Hepatocyte (in vitro differentiated cells): ENCODE measurements at regions not wholly inside any gene's neighbourhood (a gene's known extent, or its start where the extent isn't known, plus 50 kb on each side); places are given as distances from the start of the nearest gene placed in this dataset.

Source experiments
- DNase-seq: peaks from one replicate; pipeline ENCODE4 v3.0.0-alpha.2; 2016; ENCODE audit warnings: low spot score
- H2AFZ ChIP-seq: fragments of 200-600 bp; sonication (generic); 2 replicates; pipeline ENCODE4 v1.6.0; 2016; ENCODE audit warnings: antibody characterized with exemption, mild to moderate bottlenecking
- H3K27ac ChIP-seq: fragments of 200-600 bp; sonication (generic); 2 replicates; pipeline ENCODE4 v1.5.1; 2016; ENCODE audit warnings: mild to moderate bottlenecking
- H3K27me3 ChIP-seq: fragments of 200-600 bp; sonication (generic); 2 replicates; pipeline ENCODE4 v1.6.1; 2016
- H3K36me3 ChIP-seq: fragments of 200-600 bp; sonication (generic); replicated peaks from 2 replicates; pipeline ENCODE4 v1.5.1; 2016; ENCODE audit warnings: low read depth; ENCODE audit not compliant: insufficient read depth
- H3K4me1 ChIP-seq: fragments of 200-600 bp; sonication (generic); 2 replicates; pipeline ENCODE4 v1.5.1; 2016; ENCODE audit warnings: mild to moderate bottlenecking, moderate library complexity; ENCODE audit not compliant: insufficient read depth
- H3K4me2 ChIP-seq: fragments of 200-600 bp; sonication (generic); 2 replicates; pipeline ENCODE4 v1.6.0; 2016
- H3K4me3 ChIP-seq: fragments of 200-600 bp; sonication (generic); 2 replicates; pipeline ENCODE4 v1.5.1; 2016; ENCODE audit warnings: mild to moderate bottlenecking
- H3K79me2 ChIP-seq: fragments of 200-600 bp; sonication (generic); 2 replicates; pipeline ENCODE4 v1.6.0; 2017; ENCODE audit warnings: mild to moderate bottlenecking
- H3K9me2 ChIP-seq: fragments of 200-600 bp; sonication (generic); replicated peaks from 2 replicates; pipeline ENCODE4 v1.6.0; 2017; ENCODE audit warnings: mild to moderate bottlenecking; ENCODE audit not compliant: insufficient read depth
- H3K9me3 ChIP-seq: fragments of 200-600 bp; sonication (generic); 2 replicates; pipeline ENCODE4 v1.5.1; 2016; ENCODE audit warnings: low read depth, mild to moderate bottlenecking
- H4K20me1 ChIP-seq: fragments of 200-600 bp; sonication (generic); 2 replicates; pipeline ENCODE4 v1.6.0; 2016; ENCODE audit warnings: mild to moderate bottlenecking; ENCODE audit not compliant: insufficient read depth, poor library complexity, severe bottlenecking
- EZH2 ChIP-seq: fragments of 200-600 bp; sonication (generic); IDR thresholded peaks from 2 replicates; pipeline ENCODE4 v1.6.1; 2016; ENCODE audit warnings: antibody characterized with exemption, mild to moderate bottlenecking, borderline replicate concordance
- EZH2phosphoT487 ChIP-seq: fragments of 200-600 bp; sonication (generic); IDR thresholded peaks from one replicate; pipeline ENCODE4 v1.6.1; 2018; ENCODE audit warnings: antibody characterized with exemption, mild to moderate bottlenecking, low read depth, moderate library complexity; ENCODE audit not compliant: unreplicated experiment, severe bottlenecking
- WGBS: methylation state at CpG from one replicate; pipeline ENCODE4 v1.1.6; 2016; ENCODE audit warnings: low lambda C conversion rate; ENCODE audit errors: missing lambda C conversion rate; 5-methylcytosine and 5-hydroxymethylcytosine counted together
- TF ChIP-seq, protein P1 (sequence below): fragments of 200-600 bp; sonication (generic); IDR thresholded peaks from 2 replicates; pipeline ENCODE4 v1.5.1; 2016; ENCODE audit warnings: antibody characterized with exemption, mild to moderate bottlenecking; ENCODE audit not compliant: poor library complexity

DNA sequence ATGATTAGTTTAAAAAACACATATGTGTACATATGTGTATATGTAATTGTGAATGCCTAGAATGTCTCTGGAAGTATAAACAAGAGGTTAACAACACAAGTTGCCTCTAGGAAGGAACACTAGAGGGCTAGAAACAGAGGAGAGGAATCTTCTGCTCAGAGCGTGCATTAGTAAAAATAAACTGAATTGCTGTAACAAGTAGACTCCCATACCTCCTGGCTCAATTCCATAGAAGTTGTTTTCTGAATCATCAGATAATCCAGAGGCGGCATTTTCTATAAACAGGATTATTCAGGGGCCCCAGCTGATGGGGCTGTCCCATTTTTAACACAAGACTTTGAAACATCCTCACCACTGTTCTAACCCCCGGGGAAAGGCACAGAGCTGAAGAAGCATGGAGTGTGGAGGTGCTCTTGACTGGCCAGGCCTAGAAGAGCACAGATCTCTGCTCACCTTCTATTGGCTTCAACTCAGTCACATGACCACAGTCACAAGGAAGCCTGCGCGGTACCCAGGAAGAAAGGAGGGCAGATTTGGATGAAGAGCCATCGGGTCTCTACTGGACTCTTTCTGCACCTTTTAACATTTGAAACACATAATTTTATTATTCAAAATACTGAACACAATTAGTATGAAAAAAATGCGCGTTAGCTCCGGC is 145.7 kb downstream of the TLE3 start:
- no peaks in the 10 kb centered on the region for H3K9me3 ChIP-seq
- no peaks in the 10 kb centered on the region for H4K20me1 ChIP-seq
- H3K4me2 ChIP-seq = no peak overlapping the region
- no peaks in the 10 kb centered on the region for H3K4me1 ChIP-seq
- 87% methylated on average over 9 of the region's 9 CpGs for WGBS
- H2AFZ ChIP-seq = no peak overlapping the region
- H3K79me2 ChIP-seq = no peaks in the 10 kb centered on the region
- H3K4me3 ChIP-seq = no peak overlapping the region
- H3K27ac ChIP-seq = no peak overlapping the region
- H3K36me3 ChIP-seq = no peaks in the 10 kb centered on the region
- no peak for TF ChIP-seq EZH2
- TF ChIP-seq, protein P1, sequence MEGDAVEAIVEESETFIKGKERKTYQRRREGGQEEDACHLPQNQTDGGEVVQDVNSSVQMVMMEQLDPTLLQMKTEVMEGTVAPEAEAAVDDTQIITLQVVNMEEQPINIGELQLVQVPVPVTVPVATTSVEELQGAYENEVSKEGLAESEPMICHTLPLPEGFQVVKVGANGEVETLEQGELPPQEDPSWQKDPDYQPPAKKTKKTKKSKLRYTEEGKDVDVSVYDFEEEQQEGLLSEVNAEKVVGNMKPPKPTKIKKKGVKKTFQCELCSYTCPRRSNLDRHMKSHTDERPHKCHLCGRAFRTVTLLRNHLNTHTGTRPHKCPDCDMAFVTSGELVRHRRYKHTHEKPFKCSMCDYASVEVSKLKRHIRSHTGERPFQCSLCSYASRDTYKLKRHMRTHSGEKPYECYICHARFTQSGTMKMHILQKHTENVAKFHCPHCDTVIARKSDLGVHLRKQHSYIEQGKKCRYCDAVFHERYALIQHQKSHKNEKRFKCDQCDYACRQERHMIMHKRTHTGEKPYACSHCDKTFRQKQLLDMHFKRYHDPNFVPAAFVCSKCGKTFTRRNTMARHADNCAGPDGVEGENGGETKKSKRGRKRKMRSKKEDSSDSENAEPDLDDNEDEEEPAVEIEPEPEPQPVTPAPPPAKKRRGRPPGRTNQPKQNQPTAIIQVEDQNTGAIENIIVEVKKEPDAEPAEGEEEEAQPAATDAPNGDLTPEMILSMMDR = peak; percentile 12
- TF ChIP-seq EZH2phosphoT487 = no peak
- DNase-seq = peak; percentile 22
- no peaks in the 10 kb centered on the region for H3K27me3 ChIP-seq
- H3K9me2 ChIP-seq = no peaks in the 10 kb centered on the region

DNA sequence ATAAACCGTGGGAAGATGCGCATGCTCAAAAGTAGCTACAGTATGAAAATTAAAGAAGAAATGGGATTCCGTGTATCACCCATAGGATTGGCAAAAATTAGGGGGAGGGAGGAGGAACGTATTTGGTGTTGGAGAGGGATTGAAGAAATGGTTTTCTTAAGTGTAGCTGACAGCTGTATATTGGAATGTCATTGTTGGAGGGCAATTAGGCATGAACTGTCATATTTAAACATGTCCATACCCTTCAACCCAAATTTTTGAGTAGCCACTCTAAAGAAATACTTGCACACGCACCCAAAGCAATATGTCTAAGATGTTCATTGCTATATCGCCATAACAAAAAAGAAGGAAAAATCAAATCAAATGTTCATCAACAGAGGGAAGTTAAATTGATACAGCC is 144.7 kb downstream of the TLE3 start:
- Histone ChIP-seq H3K9me3 (no peaks in the 10 kb centered on the region), H4K20me1 (no peaks in the 10 kb centered on the region), H3K9me2 (no peaks in the 10 kb centered on the region), H3K79me2 (no peaks in the 10 kb centered on the region), H3K27me3 (no peaks in the 10 kb centered on the region), H3K4me3 (no peak overlapping the region), H3K4me2 (no peak overlapping the region), H3K4me1 (no peaks in the 10 kb centered on the region), H2AFZ (no peak overlapping the region), H3K36me3 (no peaks in the 10 kb centered on the region), H3K27ac (no peak overlapping the region)
- no peak for TF ChIP-seq EZH2
- TF ChIP-seq, protein P1 = no peak
- TF ChIP-seq EZH2phosphoT487 = no peak
- DNase-seq = no peak
- WGBS = 82% methylated on average over 6 of the region's 6 CpGs

DNA sequence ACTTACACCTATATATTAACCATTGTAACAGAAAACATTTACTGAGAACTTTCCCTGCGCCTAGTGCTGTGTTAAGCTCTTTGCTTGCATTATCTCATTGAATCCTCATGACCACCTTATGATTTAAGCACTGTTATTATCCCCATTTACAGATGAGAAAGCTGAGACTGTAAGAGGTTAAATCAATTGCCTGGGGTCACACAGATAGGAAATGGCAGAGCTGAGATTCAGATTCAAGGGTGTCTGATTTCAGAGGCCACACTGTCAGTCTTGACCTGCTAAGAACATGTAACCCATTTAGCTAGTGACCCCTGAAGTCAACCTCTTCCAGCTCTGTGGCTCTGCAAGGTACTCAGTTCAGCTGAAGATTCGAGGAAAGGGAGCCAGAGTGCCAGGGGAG is 143.9 kb downstream of the TLE3 start:
- Histone ChIP-seq H3K27me3 (no peaks in the 10 kb centered on the region), H3K79me2 (no peaks in the 10 kb centered on the region), H3K4me3 (no peak overlapping the region), H3K4me2 (no peak overlapping the region), H3K4me1 (no peaks in the 10 kb centered on the region), H3K27ac (no peak overlapping the region), H3K9me2 (no peaks in the 10 kb centered on the region), H3K9me3 (no peaks in the 10 kb centered on the region), H2AFZ (no peak overlapping the region), H4K20me1 (no peaks in the 10 kb centered on the region), H3K36me3 (no peaks in the 10 kb centered on the region)
- no peak for TF ChIP-seq EZH2phosphoT487
- TF ChIP-seq EZH2 = no peak
- TF ChIP-seq, protein P1 = no peak
- no peak for DNase-seq
- 83% methylated on average over 2 of the region's 2 CpGs for WGBS
